G401 (cell line): ENCODE measurements at regions not wholly inside any gene's neighbourhood (a gene's known extent, or its start where the extent isn't known, plus 50 kb on each side); places are given as distances from the start of the nearest gene placed in this dataset.

Experiments used
- DNase-seq: peaks from one replicate; pipeline ENCODE4 v3.0.0-alpha.2; 2015; ENCODE audit warnings: low spot score
- in situ Hi-C: cut with HindIII; loops from 2 replicates; pipeline ENCODE4 v1.10.0; 2016; ENCODE audit warnings: low sequenced_read_pairs, mixed read lengths

DNA sequence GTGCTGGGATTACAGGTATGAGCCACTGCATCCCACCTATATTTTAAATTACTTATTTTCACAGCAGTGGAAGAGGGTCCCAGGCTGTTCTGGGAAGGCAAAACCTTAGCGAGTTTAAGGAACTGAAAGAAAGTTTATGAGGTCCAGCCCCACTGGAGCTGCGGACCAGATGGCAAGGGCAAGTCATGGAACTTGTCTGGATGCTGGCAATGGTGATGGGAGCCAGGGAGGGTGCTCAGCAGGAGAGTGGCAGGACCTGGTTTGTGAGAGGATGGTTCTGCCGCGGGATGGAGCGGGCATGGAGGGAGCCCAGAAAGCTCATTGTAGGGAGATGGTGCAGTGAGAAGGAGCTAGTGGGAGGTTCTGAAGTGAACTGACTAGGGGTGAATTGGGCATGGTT is 50.6 kb upstream of the SLC45A1 start:
- in situ Hi-C loops, result no loop called here
- no peak for DNase-seq

DNA sequence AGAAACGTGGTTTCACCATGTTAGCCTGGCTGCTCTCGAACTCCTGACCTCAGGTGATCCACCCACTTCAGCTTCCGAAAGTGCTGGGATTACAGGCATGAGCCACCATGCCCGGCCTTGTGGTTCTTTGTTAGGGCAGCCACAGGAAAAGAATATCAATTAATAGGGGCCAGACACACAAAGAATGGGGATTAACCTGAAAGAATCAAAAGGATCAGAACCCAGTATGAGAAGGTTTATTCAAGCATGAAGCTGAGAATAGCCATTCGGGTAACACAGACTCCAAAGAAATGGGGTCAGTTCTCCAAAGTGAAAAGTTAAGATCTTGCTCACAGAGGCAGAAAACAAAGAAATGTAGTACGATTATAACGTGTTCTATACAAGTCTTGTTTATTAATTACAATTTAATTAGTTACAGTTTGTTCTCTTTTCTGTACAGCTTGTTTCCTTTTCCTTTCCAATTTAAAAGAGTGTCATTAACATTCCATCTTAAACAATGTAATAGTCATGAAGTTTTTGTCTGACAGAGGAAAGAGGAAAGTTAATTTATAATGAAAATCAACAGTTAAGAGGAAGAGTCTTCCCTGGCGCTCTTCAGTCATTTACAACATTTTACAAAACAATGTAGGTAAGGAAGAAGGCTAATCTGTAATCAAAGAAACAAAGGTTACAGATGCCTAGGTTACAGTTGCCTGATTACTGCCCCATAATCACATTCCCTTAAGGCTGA is 51.3 kb upstream of the SLC45A1 start:
- DNase-seq, result no peak
- in situ Hi-C loops, result no loop called here

DNA sequence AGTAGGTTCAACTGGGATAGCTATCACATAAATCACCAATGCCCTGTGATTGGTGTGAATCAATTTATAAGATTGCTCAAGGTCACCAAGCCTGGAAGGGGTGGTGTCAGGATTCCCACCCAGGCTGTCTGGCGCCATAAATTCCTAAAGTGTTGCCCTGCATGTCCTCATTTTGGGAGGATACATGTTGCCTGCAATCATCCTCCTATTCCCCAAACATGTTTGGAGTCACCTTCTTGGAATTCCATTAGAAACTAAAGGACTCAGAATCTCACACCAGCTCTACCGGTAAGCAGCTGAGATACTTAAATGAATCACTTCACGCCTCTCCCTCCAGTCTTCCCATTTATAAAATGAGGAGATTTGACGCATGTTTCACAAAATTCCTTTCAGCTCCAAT is 54.1 kb upstream of the SLC45A1 start:
- DNase-seq, result no peak
- in situ Hi-C loops, result no loop called here

DNA sequence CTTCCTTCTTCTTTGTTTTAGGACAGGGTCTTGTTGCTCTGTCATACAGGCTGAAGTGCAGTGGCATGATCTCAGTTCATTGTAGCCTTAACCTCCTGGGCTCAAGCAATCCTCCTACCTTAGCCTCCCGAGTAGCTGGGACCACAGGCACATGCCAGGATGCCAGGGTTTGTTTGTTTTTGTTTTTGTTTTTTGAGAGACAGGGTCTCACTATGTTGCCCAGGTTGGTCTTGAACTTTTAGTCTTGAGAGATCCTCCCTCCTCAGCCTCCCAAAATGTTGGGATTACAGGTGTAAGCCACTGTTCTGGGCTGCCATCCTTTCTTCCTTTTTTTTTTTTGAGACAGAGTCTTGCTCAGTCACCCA is 56.5 kb upstream of the SLC45A1 start:
- in situ Hi-C loops, result no loop called here

DNA sequence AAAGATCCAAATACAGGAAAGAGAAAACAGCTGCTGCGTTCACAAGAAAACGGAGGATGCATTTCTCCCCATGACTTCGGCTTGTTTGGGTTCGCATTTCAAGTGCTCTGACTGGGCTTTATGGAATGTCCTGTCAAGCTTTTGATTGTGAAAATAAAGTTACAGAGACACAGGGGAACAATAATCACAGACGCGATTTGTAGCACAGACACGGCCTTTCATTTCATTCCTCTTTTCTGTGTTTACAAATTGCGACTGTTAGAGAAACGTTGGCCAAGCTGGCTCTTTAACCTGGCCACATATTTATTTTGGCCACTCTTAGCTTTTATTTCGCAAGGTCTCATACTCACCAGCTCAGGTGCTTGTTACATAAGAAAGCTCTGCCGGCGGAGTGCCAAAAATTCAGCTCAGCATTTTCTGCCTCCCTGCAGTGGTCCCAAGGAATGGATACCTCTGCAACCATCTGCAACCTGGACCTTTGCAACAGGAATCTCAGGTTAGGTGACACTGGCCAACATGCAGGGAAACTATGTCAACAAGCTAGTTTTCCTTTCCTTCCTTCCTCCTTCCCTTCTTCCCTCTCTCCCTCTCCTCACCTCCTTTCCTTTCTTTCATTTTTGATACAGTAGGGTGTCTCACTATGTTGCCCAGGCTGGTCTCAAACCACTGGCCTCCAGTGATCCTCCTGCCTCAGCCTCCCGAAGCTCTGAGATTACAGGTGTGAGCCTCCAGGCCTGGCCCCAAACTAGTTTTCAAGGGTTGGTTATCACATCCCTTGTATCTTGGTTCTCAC is 58.2 kb upstream of the SLC45A1 start:
- DNase-seq, result peak; percentile 86
- in situ Hi-C loops, result no loop called here

More for the DNA sequence above, 56.5 kb upstream of the SLC45A1 start:
- DNase-seq, result no peak

DNA sequence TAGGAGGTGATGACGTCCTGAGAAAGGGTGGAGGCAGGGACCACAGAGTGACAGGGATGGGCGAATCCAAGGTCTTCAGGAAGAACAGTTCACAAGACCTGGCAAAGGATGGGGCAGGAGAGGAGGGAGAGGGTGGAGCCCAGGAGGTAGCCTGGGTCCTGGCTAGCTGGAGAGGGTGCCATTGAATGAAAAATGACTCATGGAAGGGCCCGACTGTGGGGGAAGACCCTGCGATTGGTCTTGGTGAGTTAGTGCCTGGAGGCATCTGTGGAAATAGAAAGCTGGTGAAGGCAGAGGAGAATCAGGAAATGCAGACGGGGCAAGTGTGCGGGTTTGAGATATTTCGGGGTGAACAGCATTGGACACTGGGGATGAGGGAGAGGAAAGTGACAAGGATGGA is 60.3 kb upstream of the SLC45A1 start:
- in situ Hi-C loops, result no loop called here
- no peak for DNase-seq

DNA sequence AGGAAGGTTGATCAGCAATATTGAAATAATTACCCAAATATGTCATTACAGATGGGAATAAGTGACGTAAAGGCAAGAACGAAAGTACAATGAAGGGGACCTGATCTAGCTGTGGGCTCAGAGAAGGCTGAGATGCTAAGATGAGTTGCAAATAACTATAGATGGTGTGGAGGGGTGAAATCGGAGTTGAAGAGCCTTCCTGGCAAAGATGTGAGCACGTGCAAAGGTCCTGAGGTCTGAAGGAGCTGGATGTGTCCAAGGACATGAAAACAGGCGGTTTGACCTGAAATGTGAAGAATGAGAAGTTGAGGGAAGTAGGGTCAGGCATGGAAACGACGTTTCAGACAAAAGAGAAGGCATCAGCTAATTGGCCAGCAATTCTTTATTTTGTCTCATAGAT is 61.6 kb upstream of the SLC45A1 start:
- in situ Hi-C loops, result no loop called here
- no peak for DNase-seq

DNA sequence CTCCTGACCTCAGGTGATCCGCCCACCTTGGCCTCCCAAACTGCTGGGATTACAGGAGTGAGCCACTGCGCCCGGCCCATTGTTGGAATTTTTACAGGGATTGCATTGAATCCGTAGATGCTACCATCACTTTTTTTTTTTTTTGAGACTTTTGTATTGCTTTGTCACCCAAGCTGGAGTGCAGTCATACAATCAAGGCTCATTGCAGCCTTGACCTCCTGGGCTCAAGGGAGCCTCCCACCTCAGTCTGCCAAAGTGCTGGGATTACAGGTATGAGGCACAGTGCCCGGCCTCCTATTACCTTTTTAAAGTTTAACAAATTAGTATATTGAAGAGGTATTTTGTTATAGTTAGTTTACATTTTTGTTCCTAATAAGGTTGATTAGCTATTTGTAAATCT is 62.2 kb upstream of the SLC45A1 start:
- in situ Hi-C loops, result no loop called here
- DNase-seq, result no peak

DNA sequence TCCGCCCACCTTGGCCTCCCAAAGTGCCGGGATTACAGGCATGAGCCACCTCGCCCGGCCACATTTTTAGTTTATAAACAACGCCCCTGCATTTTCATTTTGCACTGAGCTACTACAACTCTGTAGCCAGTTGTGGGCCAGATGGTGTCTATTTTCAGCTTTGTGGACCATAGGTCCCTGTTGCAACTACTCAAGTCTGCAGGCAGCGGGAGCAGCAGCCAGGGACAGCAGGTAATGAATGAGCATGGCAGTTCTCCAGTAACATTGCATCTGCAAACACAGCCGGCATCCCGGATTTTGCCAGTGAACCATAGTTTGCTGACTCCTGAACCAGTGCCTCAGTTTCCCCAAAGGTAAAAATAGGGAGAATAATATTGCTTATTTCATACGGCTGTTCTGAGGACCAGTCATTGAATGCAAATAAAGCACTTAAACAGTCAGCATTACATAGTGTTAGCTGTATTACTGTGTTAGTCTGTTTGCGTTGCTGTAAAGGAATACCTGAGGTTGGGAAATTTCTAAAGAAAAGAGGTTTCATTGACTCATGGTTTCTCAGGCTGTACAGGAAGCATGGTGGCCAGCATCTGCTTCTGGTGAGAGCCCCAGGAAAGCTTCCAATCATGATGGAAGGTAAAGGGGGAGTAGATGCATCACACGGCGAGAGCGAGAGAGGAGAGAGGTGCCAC is 65.5 kb upstream of the SLC45A1 start:
- in situ Hi-C loops, result no loop called here
- DNase-seq, result peak; percentile 22

DNA sequence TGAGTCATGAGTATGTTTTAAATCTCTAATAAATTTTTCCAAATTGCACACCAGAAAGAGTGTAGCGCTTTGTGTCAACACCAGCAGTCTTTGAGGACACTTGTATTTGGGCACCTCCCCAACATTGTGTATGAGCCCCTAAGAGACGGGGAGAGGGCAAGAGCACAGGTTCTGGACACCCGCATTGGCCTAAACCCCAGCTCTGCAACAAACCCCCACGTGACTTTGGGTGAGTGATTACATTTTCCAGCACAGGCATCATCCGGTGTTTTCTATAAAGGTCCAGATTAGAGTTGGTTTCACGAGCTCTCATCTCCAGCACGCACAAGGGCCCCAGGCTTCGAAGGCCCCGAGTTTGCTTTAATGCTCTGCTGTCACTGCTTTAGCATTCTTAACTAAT is 66.3 kb upstream of the SLC45A1 start:
- in situ Hi-C loops, result no loop called here
- DNase-seq, result no peak

DNA sequence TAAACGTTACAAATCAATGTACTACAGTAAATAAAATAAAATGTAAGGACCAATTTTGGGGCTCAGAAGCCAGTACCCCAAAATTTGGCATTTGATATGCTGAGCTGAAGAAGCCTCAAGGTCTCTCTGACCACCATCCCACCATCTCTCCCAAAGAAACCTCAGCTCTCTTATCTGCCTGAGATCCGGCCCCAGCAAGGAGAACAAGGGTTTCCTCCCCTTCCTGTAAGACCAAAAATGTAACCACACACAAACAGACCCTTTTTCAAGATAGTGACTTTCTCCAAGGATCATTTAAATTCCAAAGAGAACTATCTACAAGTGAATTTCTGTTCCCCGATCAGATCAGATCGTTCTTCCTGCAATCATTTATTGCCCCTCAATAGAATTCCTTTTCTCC is 68.1 kb upstream of the SLC45A1 start:
- no peak for DNase-seq
- in situ Hi-C loops, result no loop called here

DNA sequence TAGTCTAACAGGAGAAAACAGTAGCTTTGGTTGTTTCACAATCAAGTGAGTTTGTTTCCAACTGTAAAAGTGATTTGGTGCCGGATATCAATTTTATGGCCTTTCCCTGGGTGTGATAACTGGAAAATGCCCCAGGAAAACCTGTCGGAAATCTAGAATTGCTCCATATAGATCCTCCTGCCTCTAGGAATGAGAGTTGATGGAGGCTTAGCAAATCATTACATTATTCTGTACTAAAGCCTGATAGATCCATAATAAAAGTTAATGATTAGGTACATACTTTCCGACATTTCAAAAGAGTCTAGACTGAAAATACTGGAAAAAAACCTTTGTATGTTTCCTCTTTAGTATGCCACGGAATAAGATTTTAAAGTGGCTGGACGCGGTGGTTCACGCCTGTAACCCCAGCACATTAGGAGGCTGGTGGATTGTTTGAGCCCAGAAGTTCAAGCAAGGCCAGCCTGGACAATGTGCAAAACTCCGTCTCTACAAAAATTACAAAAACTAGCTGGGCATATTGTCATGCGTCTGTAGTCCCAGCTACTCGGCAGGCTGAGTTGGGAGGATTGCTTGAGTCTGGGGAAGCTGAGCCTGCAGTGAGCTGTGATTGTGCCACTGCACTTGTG is 70.0 kb upstream of the SLC45A1 start:
- in situ Hi-C loops, result no loop called here
- no peak for DNase-seq

DNA sequence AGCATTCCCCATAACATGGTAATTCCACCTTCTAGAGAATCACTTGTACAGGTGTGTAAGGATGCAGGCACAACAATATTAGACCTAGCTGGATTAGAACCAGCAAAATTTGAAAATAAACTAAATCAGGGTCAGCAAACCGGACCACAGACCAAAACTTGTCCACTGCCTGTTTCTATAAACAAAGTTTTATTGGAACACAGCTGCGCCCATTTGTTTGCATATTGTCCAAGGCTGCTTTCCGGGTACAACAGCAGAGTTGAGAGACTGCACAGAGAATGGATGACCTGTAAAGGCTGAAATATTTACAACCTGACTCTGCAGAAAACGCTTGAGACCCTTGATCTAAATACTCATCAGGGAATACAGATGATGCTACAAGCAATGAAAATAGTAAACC is 73.6 kb upstream of the SLC45A1 start:
- no peak for DNase-seq
- in situ Hi-C loops, result no loop called here

DNA sequence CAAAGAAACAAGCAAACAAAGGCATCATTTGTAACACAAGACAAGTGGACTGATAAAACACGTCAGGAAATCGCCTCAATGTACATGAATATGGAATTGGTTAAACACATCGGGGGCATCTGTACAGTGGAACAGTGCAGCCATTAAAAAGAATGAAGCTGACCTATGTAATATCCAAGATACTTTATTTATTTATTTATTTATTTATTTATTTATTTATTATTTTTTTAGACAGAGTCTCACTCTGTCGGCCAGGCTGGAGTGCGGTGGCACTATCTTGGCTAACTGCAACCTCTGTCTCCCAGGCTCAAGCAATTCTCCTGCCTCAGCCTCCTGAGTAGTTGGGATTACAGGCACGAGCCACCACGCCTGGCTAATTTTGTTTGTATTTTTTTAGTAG is 75.4 kb upstream of the SLC45A1 start:
- DNase-seq, result no peak
- in situ Hi-C loops, result no loop called here

DNA sequence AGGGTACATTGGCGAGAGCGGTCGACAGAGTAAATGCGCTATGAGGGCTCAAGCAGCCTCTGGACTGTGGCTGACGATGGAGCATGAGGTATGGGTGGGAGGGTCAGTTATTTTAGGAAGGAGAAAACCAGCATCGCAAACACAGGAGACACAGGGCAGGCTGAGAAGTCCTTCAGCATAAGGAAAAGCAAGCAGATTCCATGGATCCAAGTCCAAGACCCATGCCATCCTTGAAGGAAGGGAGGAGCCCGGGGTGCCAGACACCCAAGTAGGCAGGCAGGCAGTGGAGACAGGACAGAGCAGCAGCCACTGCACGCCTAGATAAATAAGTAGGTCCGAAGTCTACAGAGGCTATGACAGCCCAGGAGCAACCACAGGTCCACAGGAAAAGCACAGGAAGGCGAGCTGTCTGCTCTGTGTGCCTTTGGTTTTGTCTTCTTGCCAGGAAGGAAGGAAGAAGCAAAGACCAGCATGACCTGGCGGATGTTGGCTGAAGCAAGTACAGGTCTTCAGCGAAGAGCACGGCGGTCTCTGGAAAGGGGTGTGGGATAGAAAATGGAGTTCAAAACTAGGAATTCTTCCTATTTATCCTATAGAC is 76.4 kb upstream of the SLC45A1 start:
- DNase-seq, result no peak

DNA sequence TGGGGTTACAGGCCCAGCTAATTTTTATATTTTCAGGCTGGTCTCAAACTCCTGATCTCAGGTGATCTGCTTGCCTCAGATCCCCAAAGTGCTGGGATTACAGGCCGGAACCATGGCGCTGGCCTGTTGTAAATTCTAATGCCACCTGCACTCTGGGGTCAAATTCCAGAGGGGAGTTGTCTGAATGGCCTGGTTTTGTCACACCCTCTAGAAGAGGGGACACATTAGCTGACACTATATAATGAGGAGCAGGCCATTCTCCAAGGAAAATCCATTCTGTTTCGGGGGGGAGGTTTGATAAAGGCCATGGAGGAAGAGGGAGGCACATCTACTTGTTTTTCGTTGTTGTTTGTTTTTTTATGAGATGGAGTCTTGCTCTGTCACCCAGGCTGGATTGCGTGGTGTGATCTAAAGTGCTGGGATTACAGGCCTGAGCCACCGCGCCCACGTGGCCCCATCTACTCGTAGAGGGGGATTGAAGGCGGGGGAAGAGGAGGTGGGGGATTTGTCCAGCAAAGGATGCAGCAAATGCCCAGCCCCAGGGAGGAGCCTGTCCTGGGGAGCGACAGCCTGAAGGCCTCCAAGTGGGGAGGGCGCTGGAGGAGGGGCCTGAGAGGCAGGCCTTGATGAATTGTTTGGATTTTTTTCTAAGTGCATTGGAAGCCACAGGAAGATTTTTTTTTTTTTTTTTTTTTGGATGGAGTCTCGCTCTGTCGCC is 78.4 kb upstream of the SLC45A1 start:
- in situ Hi-C loops, result no loop called here
- peak; percentile 50 for DNase-seq

More for the DNA sequence above, 76.4 kb upstream of the SLC45A1 start:
- in situ Hi-C loops, result no loop called here

DNA sequence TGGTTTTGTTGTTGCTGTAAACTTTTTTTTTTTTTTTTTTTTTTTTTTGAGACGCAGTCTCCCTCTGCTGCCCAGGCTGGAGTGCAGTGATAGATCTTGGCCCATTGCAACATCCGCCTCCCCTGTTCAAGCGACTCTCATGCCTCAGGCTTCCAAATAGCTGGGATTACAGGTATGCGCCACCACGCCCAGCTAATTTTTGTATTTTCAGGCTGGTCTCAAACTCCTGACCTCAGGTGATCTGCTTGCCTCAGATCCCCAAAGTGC is 78.9 kb upstream of the SLC45A1 start:
- in situ Hi-C loops, result no loop called here
- DNase-seq, result peak; percentile 41

DNA sequence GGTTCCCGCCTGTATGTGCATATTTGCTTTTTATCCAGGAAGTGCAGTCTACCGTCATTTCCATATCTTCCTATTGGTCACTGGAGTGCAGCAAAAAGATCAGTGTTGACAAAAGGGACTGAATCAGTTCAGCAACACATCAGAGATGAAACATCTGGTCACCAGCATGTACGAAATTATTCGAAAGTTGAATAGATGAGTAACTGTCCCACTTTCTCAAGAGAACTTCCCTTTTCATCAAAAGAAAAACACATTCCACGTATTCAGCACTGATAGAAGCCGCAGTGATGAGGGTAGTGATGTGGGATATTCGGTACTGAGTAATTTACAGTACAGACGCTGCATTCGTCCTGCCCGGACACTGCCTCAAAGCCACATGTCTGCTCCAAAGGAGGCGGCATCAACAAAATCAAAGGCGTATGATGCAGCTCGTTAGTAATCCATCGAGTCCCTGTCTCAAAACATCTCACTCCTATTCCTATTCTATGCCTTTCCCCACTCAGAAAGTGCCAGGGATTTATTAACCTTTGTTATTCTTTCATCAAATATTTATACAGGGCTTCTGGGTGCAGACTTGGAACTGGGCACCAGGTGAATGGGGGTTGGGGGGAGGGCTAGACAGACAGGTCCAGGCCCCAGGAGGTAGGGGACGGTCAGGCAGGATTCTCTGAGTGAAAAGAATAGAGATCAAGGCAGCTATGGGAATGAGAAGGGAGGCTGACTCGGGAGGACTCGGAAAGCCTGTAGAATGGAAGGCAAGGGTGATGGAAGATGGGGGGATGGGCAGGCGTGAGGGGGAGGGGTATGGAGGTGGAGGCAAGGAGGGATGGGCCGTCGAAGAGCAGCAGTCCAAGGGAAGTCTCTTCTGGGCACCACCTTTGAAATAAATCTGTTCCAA is 79.5 kb upstream of the SLC45A1 start:
- in situ Hi-C loops, result no loop called here
- DNase-seq, result no peak
